Stimulated activated CD8-positive, alpha-beta memory T cell treated with anti-CD3 and anti-CD28 coated beads, Interleukin-15, amount 100 ng/mL, for 4 hours (primary cell): ENCODE measurements at regions not wholly inside any gene's neighbourhood (a gene's known extent, or its start where the extent isn't known, plus 50 kb on each side); places are given as distances from the start of the nearest gene placed in this dataset.
"Not testable (repeated sequence)": the region's sequence is repeated elsewhere in the genome, so short reads cannot be mapped to it uniquely, and the experiment has no call there.

Experiments
- DNase-seq, 2 donors: peaks; one replicate each; pipeline ENCODE4 v3.0.0-alpha.2; 2020; ENCODE audit warnings: low read depth in 2 of 2

DNA sequence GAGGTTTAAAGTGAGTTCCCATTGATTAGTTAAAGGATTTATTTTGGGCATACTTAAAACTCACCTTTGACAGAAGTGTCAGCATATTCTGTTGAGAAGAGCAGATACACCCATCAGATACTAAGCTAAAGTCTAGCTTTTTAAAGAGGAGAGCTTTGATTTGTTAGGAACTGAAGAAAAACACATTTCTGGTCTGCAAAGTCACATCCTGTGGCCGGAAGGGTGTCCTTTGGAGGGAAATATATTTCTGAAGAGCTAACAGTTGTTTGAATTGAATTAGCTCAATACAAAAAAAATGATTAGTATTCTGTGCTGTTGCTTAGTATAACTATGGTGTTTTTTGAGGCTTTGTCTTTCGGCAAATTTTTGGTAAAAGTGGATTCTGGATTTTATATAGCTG lies 302.7 kb downstream of the RFPL4B start:
- DNase-seq = no peak

GRCh38 chr6:112651239-112651638 lies 304.1 kb downstream of the RFPL4B start:
- DNase-seq = no peak

GRCh38 chr6:112659912-112660311 lies 312.8 kb downstream of the RFPL4B start:
- no peak for DNase-seq

DNA sequence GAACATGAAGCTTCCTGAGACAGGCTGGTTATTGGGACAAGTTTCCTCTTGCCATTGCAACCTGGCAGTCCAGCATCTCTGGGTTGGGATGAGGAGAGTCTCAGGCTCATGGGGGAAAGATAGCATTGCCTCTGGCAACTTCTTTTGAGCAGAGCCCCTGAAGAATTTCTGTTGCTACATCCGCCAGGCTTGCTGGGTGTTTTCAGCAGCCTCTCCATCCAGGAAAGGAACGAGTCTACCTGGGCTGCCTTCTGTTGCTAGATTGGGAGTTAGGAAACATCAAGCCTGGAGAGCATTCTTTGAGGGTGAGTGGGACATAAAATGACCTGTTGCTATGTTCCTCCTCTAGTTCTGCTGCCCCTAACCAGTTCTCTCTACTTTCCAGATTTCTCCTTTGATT lies 313.5 kb downstream of the RFPL4B start:
- no peak for DNase-seq

DNA sequence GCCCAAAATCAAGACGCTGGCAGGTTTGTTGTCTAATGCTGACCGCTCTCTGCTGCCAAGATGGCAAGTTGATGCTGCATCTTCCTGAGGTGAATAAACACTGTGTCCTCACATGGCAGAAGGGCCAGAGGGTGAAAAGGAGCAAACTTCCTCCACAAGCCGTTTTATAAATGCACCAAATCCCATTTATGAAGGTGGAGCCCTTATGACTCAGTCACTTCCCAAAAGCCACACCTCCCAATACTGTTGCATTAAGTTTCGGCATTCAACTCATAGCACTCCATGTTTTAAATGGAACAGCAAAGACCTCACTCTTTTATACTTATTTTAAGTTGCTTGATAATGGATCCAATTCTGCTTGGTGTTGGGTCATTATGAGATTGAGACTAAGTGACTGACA lies 316.6 kb downstream of the RFPL4B start:
- DNase-seq = no peak

DNA sequence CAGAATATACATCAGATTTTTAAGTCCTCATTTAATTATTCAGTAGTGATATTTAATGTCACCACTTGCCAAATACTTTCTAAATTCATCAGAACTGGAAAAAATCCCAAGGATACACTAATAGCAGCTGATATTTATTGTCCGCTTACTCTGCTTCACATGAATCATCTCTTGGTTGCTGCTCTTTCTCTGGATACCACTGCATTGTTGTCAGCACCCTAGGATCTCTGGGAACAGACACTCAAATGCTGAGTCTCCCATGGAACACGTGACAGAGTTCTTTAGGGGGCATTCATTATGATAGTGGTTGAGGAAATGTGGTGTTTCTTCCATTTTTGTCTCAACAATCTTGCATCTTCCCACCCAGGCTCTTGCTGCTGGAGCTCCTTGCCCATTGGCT lies 318.0 kb downstream of the RFPL4B start:
- DNase-seq = no peak

GRCh38 chr6:112665815-112666214 lies 318.7 kb downstream of the RFPL4B start:
- DNase-seq = no peak

- no peak for DNase-seq
These were observed 320.3 kb downstream of the RFPL4B start for GRCh38 chr6:112667427-112667826.

DNA sequence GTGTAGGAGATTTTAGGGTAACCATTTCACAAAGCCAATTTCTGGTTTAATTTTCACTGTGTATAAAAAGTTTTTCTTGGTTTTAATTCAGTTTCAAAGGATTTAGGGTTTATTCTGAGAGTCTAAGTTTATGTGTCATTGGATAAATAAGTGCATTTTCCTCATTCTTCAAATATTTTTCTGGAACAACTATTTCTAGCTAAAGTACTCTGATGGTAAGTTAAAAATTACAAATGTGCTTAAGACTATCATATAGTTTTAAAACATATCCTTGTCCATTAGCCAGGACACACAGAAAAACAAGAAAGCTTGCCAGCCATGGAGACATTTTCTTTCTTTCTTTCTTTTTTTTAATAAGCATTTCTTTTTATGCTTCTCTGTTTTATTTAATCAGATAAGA lies 333.0 kb downstream of the RFPL4B start:
- DNase-seq = no peak

GRCh38 chr6:112682071-112682470 lies 334.9 kb downstream of the RFPL4B start:
- no peak for DNase-seq

DNA sequence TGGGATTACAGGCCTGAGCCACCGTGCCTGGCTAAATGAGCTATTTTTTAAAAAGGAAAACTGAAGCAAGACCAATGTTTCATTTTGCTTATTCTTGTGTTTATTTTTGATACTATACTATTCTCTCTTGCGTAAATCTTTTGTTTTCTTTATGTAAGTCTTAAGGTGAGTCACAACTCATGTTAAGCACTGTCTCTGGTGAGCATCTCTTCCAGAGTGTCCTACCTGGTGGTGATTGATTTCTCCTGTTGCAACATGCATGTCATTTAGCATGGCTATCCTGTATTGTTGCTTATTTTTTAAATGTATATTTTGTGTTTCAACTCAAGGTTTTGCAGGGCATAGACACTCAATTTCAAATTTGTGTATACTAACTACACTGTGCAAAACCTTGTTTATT lies 336.0 kb downstream of the RFPL4B start:
- no peak for DNase-seq

DNA sequence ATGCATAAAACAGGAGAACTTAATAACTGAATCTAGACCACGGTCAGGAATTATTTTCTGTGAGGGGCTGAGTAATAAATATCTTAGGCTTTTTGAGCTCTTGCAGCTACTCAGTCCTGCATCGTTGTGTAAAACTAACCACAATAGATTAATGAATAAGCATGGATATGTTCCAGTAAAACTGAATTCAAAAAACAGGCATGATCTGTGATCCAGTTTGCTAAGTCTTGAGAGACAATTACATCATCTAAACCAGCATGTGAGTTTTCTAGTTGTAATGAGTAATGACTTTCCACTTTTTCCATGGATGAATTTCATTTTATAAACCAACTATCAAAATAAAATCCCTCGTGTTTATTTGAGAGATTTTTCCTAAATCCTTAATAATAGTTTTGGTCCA lies 336.8 kb downstream of the RFPL4B start:
- no peak for DNase-seq

- DNase-seq = not testable (repeated sequence)
These were observed 338.5 kb downstream of the RFPL4B start for GRCh38 chr6:112685521-112686220.

- not testable (repeated sequence) for DNase-seq
These were observed 341.5 kb downstream of the RFPL4B start for GRCh38 chr6:112688487-112689165.

DNA sequence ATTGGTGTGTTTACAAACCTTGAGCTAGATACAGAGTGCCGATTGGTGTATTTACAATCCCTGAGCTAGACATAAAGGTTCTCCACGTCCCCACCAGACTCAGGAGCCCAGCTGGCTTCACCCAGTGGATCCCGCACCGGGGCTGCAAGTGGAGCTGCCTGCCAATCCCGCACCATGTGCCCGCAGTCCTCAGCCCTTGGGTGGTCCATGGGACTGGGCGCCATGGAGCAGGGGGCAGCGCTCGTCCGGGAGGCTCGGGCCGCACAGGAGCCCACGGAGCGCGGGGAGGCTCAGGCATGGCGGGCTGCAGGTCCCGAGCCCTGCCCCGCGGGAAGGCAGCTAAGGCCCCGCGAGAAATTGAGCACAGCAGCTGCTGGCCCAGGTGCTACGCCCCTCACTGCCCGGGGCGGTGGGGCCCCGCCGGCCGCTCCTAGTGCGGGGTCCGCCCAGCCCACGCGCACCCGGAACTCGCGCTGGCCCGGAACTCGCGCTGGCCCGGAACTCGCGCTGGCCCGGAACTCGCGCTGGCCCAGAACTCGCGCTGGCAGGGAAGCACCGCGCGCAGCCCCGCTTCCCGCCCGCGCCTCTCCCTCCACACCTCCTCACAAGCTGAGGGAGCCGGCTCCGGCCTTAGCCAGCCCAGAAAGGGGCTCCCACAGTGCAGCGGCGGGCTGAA lies 342.2 kb downstream of the RFPL4B start:
- DNase-seq = not testable (repeated sequence)

DNA sequence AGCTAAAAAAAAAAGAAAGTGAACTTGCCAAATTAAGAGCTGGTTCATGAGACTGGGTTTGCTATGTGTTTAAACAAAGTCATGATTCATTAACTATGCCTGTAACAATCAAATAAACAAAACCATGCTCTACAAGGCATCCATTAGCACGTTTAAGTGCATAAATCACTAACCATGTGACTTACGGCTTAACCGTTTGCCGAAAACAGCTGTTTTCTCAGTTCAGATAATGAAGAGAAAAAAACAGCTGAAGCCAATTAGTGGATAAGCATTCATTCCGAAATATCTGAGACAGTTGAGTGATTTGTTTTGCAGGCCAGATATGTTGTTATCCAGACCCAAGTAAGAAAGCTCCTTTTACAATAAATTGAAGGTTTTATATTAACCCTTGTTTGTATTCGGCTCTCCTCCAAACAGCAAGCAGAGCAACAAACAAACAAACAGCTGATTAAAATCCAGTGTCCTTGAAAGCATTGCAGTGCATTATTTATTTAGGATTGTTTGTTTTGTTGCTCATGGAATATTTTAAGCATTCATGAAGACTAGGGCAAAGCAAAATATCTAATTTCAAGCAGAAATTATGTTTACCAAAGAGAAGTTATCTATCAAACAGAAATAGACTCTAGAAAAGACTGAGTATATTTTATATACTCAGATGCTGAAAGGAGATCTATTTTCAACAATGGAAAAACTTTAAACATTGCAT lies 343.5 kb downstream of the RFPL4B start:
- DNase-seq = no peak

GRCh38 chr6:112691289-112691688 lies 344.2 kb downstream of the RFPL4B start:
- no peak for DNase-seq

- no peak for DNase-seq
These were observed 347.9 kb downstream of the RFPL4B start for GRCh38 chr6:112695001-112695400.

- DNase-seq = no peak
These were observed 350.1 kb downstream of the RFPL4B start for GRCh38 chr6:112697265-112697664.

DNA sequence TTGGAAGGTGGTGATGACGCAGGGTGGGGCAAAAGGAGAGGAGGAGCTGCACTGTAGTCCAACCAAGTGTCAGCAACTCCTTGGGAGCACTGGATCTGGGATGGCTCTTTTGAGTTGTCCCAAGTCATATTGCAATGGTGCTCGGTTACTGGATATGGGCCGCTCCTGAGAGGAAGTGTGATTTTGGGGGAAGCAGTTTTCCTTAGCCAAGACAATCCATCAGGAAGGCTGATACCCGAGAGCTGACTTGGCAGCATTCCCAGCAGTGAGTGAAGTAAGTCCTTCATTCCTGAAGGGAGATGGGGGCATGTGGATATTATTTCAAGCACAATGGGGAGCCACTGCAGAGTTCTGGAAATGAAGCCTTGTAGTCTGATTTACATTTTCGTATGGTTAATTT lies 354.1 kb downstream of the RFPL4B start:
- no peak for DNase-seq

DNA sequence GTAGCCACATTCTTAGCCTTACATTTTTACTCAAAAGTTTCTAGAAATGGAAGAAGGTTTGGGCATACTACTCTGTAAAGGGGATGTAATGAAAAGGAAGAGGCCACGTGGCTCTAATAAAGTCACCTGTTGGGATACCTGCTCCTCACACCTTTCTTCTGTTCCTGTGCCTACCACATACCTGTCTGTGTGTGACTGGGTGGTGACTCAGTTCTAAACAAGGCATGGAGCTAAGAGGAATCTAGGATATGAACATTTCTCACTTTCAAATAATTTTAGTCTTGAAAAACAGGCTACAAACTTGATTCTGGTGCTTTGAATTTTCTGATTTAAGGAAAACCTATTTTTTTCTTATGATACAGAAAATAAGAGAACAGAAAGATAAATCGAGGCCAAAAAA lies 363.6 kb downstream of the RFPL4B start:
- DNase-seq = no peak

DNA sequence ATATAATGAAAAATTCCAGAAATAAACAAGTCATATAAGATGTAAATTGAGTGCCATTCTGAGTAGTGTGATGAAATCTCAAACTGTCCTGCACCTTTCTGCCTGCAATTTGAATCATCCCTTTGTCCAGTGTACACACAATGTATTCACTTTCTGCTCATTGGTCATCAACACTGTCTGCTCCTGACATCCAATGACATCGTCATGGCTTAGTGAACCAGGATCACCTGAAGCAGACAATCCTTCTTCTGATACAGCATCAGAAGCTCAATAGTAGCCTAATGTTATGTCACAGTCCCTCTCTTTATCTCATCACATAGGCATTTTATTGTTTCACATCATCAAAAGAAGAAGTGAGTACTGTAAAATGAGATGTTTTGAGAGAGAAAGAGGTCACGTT lies 366.3 kb downstream of the RFPL4B start:
- DNase-seq = no peak
